Left cardiac atrium (tissue), 4 donors: ENCODE measurements at regions not wholly inside any gene's neighbourhood (a gene's known extent, or its start where the extent isn't known, plus 50 kb on each side); places are given as distances from the start of the nearest gene placed in this dataset.

Source experiments
- ATAC-seq, 2 donors: fragments of 200-7000 bp; cut with Tn5 transposase; one replicate each; pipeline ENCODE4 v1.9.1; 2020; ENCODE audit warnings: mild to moderate bottlenecking in 2 of 2, moderate library complexity in 2 of 2
- DNase-seq: peaks from one replicate; pipeline ENCODE4 v3.0.0-alpha.2; 2020
- intact Hi-C, 2 donors: fragments of 100-400 bp; cut with DNase I; formaldehyde crosslinking; loops; one replicate each; pipeline versions ENCODE4 v1.14.1 to v1.15.1; 2022 to 2023
- donor health status: DM: no; HTN: yes; CAD: no.
- donor health status: DM: no; HTN: yes; CAD: no; lungs with severe emphysema.
- donor health status: DM: yes; HTN: yes; CAD: no.
- donor health status: Dilated cardiomyopathy.

DNA sequence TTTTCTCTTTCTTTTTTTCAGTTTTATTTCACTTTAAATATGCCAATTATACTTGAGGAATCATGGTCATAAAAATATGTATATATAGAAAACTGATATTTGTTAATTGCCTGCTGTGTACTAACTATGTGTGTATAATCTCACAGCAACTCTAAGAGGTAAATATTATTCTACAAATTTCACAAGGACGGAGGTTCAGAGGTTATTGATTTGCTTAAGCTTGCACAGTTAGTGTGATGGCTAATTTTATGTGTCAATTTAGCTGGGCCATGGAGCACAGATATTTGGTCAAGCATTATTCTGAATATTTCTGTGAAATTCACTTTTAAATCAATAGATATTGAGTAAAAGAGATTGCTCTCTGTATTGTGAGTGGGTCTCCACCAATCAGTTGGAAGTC lies 75.7 kb upstream of the CENPW start:
- intact Hi-C loops, result no loop called here
- ATAC-seq (no peak), DNase-seq (no peak)

DNA sequence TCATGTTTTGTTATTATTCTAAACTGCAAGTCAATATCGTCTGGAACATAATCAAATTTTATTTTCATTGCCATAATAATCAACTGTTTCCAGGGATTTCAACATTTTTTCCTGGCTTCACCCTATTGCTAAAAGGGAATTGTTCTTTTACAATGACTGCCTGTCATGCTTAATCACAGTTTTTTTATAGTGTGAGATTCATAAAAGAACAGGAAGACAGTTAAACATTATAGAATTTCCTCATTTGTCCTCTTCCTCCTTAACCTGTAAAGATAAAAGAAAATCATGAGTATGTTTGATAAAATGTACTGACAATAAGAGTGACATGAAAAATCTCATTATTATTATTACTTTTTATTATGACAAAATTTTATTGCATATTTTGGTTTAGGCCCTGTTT lies 73.3 kb upstream of the CENPW start:
- ATAC-seq (no peak), DNase-seq (no peak)
- intact Hi-C loops, result no loop called here

GRCh38 chr6:126267626-126268025 lies 72.3 kb upstream of the CENPW start:
- ATAC-seq (no peak), DNase-seq (no peak)
- intact Hi-C loops, result no loop called here

GRCh38 chr6:126268092-126268491 lies 71.8 kb upstream of the CENPW start:
- intact Hi-C loops, result no loop called here
- ATAC-seq, result no peak
- DNase-seq, result no peak

- DNase-seq (no peak), ATAC-seq (no peak)
- intact Hi-C loops, result no loop called here
Observed at GRCh38 chr6:126280287-126280686, 59.6 kb upstream of the CENPW start.

GRCh38 chr6:126285871-126286365 lies 54.0 kb upstream of the CENPW start:
- intact Hi-C loops, result no loop called here
- ATAC-seq (no peak), DNase-seq (no peak)
